ENCODE measurements at regions not wholly inside any gene's neighbourhood (a gene's known extent, or its start where the extent isn't known, plus 50 kb on each side); places are given as distances from the start of the nearest gene placed in this dataset.

DNA sequence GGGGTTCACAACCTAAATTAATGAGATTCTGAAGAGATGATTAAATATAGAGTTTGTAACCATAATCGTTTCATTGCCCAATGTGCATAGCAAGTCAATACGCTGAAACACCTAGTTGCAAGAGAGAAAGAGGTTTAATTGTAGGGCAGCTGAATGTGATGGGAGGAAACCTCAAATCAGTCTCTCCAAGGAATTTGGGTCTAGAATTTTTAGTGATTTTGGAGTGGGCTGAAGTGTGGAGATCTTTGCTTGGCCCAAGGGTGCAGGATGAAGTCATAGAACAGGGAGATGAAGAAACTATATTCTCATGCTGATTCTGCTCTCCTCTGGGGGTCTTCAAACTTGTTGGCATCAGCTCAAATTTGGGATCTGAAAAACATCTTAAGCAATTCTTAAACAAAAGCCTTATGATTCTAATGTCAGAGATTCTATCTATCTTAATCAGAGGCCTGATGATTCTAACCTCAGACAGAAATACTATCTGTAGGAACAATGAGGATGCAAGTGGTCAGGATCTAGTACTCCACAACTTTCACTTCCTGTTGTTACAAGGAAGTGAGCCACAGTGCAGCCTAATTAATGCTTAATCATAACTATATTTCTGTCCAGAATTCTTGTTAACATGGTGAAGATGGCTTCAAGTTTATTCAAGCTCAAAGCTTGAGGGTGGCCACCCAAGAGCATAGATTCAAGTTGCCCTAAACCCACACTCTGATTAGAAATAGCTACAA, 80.2 kb upstream of the FUT8 start:
- TF ChIP-seq, protein P1, sequence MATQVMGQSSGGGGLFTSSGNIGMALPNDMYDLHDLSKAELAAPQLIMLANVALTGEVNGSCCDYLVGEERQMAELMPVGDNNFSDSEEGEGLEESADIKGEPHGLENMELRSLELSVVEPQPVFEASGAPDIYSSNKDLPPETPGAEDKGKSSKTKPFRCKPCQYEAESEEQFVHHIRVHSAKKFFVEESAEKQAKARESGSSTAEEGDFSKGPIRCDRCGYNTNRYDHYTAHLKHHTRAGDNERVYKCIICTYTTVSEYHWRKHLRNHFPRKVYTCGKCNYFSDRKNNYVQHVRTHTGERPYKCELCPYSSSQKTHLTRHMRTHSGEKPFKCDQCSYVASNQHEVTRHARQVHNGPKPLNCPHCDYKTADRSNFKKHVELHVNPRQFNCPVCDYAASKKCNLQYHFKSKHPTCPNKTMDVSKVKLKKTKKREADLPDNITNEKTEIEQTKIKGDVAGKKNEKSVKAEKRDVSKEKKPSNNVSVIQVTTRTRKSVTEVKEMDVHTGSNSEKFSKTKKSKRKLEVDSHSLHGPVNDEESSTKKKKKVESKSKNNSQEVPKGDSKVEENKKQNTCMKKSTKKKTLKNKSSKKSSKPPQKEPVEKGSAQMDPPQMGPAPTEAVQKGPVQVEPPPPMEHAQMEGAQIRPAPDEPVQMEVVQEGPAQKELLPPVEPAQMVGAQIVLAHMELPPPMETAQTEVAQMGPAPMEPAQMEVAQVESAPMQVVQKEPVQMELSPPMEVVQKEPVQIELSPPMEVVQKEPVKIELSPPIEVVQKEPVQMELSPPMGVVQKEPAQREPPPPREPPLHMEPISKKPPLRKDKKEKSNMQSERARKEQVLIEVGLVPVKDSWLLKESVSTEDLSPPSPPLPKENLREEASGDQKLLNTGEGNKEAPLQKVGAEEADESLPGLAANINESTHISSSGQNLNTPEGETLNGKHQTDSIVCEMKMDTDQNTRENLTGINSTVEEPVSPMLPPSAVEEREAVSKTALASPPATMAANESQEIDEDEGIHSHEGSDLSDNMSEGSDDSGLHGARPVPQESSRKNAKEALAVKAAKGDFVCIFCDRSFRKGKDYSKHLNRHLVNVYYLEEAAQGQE (IDR thresholded peaks at IDR 0.05; ENCODE audit: insufficient read depth in 1 of 2, low read depth in 2 of 2, low read length in 2 of 2): no peak
- TF ChIP-seq TAF1 (IDR thresholded peaks at IDR 0.05; ENCODE audit: borderline replicate concordance, insufficient read depth, low read length) (no peak), POLR2AphosphoS5 (IDR thresholded peaks at IDR 0.05; ENCODE audit: low read depth, low read length) (no peak), SIN3A (IDR thresholded peaks at IDR 0.05; ENCODE audit: borderline replicate concordance, insufficient read depth, low read length) (no peak), FOXP2 (optimal IDR thresholded peaks at IDR 0.05; ENCODE audit: borderline replicate concordance, extremely low read depth, extremely low read length, insufficient read depth) (no peak)
